H9 (cell line): ENCODE measurements at regions not wholly inside any gene's neighbourhood (a gene's known extent, or its start where the extent isn't known, plus 50 kb on each side); places are given as distances from the start of the nearest gene placed in this dataset.

Source experiments
- DNase-seq: peaks from one replicate; pipeline ENCODE4 v3.0.0-alpha.2; 2017
- H2AFZ ChIP-seq: one replicate; pipeline ENCODE4 v1.6.1; 2013; ENCODE audit warnings: mild to moderate bottlenecking, low read length, control low read depth, moderate library complexity
- H2AK5ac ChIP-seq: 2 replicates; pipeline ENCODE4 v1.6.1; 2013; ENCODE audit warnings: low read length, control low read depth, mixed read lengths; ENCODE audit not compliant: insufficient read length
- H2BK120ac ChIP-seq: one replicate; pipeline ENCODE4 v1.6.1; 2013; ENCODE audit warnings: low read depth, mild to moderate bottlenecking, low read length, control low read depth, inconsistent platforms; ENCODE audit not compliant: poor library complexity, severe bottlenecking
- H2BK12ac ChIP-seq: 2 replicates; pipeline ENCODE4 v1.6.1; 2013; ENCODE audit warnings: low read length, control low read depth, mixed read lengths, low read depth; ENCODE audit not compliant: insufficient read length
- H2BK15ac ChIP-seq: 2 replicates; pipeline ENCODE4 v1.6.1; 2013; ENCODE audit warnings: low read depth, low read length, control low read depth
- H2BK20ac ChIP-seq: one replicate; pipeline ENCODE4 v1.6.1; 2013; ENCODE audit warnings: low read depth, mild to moderate bottlenecking, low read length, control low read depth, inconsistent platforms; ENCODE audit not compliant: poor library complexity, severe bottlenecking
- H2BK5ac ChIP-seq: 2 replicates; pipeline ENCODE4 v1.6.1; 2013; ENCODE audit warnings: low read length, control low read depth, mixed read lengths; ENCODE audit not compliant: insufficient read length
- H3K14ac ChIP-seq: 2 replicates; pipeline ENCODE4 v1.6.1; 2013; ENCODE audit warnings: low read length, control low read depth; ENCODE audit not compliant: insufficient read depth
- H3K18ac ChIP-seq: 2 replicates; pipeline ENCODE4 v1.6.1; 2013; ENCODE audit warnings: low read depth, mild to moderate bottlenecking, mixed read lengths, low read length, control low read depth; ENCODE audit not compliant: insufficient read length
- H3K23ac ChIP-seq: 2 replicates; pipeline ENCODE4 v1.6.1; 2013; ENCODE audit warnings: low read length, control low read depth, mixed read lengths, low read depth; ENCODE audit not compliant: insufficient read length
- H3K23me2 ChIP-seq: 2 replicates; pipeline ENCODE4 v1.6.1; 2013; ENCODE audit warnings: low read depth, mild to moderate bottlenecking, mixed read lengths, low read length, control low read depth; ENCODE audit not compliant: insufficient read length, poor library complexity, severe bottlenecking
- H3K27ac ChIP-seq: 2 replicates; pipeline ENCODE4 v1.5.1; 2013; ENCODE audit warnings: low read length, control low read depth, mixed read lengths, low read depth; ENCODE audit not compliant: insufficient read length
- H3K27me3 ChIP-seq: 2 replicates; pipeline ENCODE4 v1.6.1; 2013; ENCODE audit warnings: low read length, control low read depth, inconsistent platforms; ENCODE audit not compliant: insufficient read depth
- H3K4ac ChIP-seq: 2 replicates; pipeline ENCODE4 v1.6.1; 2013; ENCODE audit warnings: low read depth, mild to moderate bottlenecking, control low read depth, inconsistent platforms, low read length, moderate library complexity
- H3K4me1 ChIP-seq: 2 replicates; pipeline ENCODE4 v1.6.1; 2013; ENCODE audit warnings: low read length, control low read depth, inconsistent platforms; ENCODE audit not compliant: insufficient read depth
- H3K4me2 ChIP-seq: 2 replicates; pipeline ENCODE4 v1.6.1; 2013; ENCODE audit warnings: low read length, control low read depth, mixed read lengths; ENCODE audit not compliant: insufficient read length, insufficient read depth
- H3K56ac ChIP-seq: 2 replicates; pipeline ENCODE4 v1.6.1; 2013; ENCODE audit warnings: low read depth, mild to moderate bottlenecking, mixed read lengths, low read length, control low read depth; ENCODE audit not compliant: insufficient read length
- H3K79me1 ChIP-seq: 2 replicates; pipeline ENCODE4 v1.6.1; 2013; ENCODE audit warnings: low read depth, mild to moderate bottlenecking, moderate library complexity, low read length, control low read depth, inconsistent platforms; ENCODE audit not compliant: insufficient read depth, poor library complexity, severe bottlenecking
- H3K79me2 ChIP-seq: 2 replicates; pipeline ENCODE4 v1.6.1; 2013; ENCODE audit warnings: low read length, control low read depth, inconsistent platforms; ENCODE audit not compliant: insufficient read depth
- H3K9ac ChIP-seq: 2 replicates; pipeline ENCODE4 v1.6.1; 2013; ENCODE audit warnings: low read length, control low read depth, mixed read lengths; ENCODE audit not compliant: insufficient read length; ENCODE audit errors: extremely low read depth
- H3K9me3 ChIP-seq: one replicate; pipeline ENCODE4 v1.6.1; 2013; ENCODE audit warnings: low read depth, low read length, inconsistent platforms; ENCODE audit not compliant: control insufficient read depth
- H3T11ph ChIP-seq: one replicate; pipeline ENCODE4 v1.6.1; 2013; ENCODE audit warnings: mild to moderate bottlenecking, low read length, control low read depth, inconsistent platforms
- H4K20me1 ChIP-seq: one replicate; pipeline ENCODE4 v1.6.1; 2013; ENCODE audit not compliant: control insufficient read depth, insufficient read length, insufficient read depth
- H4K5ac ChIP-seq: 2 replicates; pipeline ENCODE4 v1.6.1; 2013; ENCODE audit warnings: low read depth, mild to moderate bottlenecking, mixed read lengths, low read length, control low read depth; ENCODE audit not compliant: insufficient read length
- H4K8ac ChIP-seq: replicated peaks from 2 replicates; pipeline ENCODE4 v1.6.1; 2013; ENCODE audit warnings: low read length, control low read depth, mixed read lengths, low read depth; ENCODE audit not compliant: insufficient read length
- H4K91ac ChIP-seq: 2 replicates; pipeline ENCODE4 v1.6.1; 2013; ENCODE audit warnings: low read depth, mild to moderate bottlenecking, moderate library complexity, mixed read lengths, low read length, control low read depth; ENCODE audit not compliant: insufficient read length
- H3K27ac Mint-ChIP-seq, 3 experiments: 2 replicates in 2 of 3; 3 replicates in 1 of 3; pipeline ENCODE4 v1.8.0; 2020 to 2021; ENCODE audit warnings: mixed read lengths in 3 of 3, mild to moderate bottlenecking in 1 of 3, moderate library complexity in 1 of 3
- H3K27me3 Mint-ChIP-seq: 2 replicates; pipeline ENCODE4 v1.8.0; 2021; ENCODE audit warnings: low read depth, mild to moderate bottlenecking, moderate library complexity, mixed read lengths
- H3K36me3 Mint-ChIP-seq, 3 experiments: 2 replicates in 2 of 3; 3 replicates in 1 of 3; pipeline ENCODE4 v1.8.0; 2020 to 2021; ENCODE audit warnings: low read depth in 3 of 3, mixed read lengths in 3 of 3; ENCODE audit not compliant: insufficient read depth in 1 of 3
- H3K4me1 Mint-ChIP-seq, 2 experiments: 2 replicates each; pipeline ENCODE4 v1.8.0; 2020; ENCODE audit warnings: mixed read lengths in 2 of 2
- H3K4me3 Mint-ChIP-seq, 2 experiments: 2 replicates in 1 of 2; 3 replicates in 1 of 2; pipeline ENCODE4 v1.8.0; 2020 to 2021; ENCODE audit warnings: mild to moderate bottlenecking in 2 of 2, mixed read lengths in 2 of 2, moderate library complexity in 1 of 2
- H3K9me3 Mint-ChIP-seq, 2 experiments: 2 replicates in 1 of 2; 3 replicates in 1 of 2; pipeline ENCODE4 v1.8.0; 2020; ENCODE audit warnings: mild to moderate bottlenecking in 2 of 2, mixed read lengths in 2 of 2, moderate library complexity in 1 of 2
- WGBS: extraction: QIAGEN DNeasy Blood & Tissue Kit; methylation state at CpG from one replicate; pipeline ENCODE4 v1.1.7; 2013; ENCODE audit warnings: missing lambda C conversion rate, low lambda C conversion rate, mixed read lengths; ENCODE audit not compliant: insufficient read length; ENCODE audit errors: extremely low coverage; 5-methylcytosine and 5-hydroxymethylcytosine counted together
- TF ChIP-seq, protein P1 (sequence below): fragments of 200-600 bp; sonication (generic); conservative IDR thresholded peaks from 3 replicates; pipeline ENCODE4 v1.8.0; 2021; ENCODE audit warnings: antibody characterized with exemption, mild to moderate bottlenecking

DNA sequence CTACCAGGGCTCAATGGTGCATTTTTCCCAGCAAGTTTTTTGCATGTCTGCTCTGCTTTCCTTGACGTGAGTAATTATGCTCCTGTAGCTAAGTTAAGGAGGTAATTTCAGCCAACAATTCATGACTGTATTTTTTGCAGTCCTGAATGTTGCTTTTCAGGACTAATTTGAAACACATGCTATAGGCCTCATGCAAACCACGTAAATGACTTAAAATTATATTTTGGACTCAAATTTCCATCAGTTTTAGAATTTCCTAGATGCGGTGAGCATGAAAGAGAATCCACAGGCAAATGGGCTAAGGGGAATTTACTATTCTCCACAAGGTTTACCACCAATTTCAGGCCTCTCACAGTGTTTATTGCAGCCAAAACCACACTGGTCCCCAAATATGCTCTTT is 589.9 kb upstream of the LRRTM1 start:
- Histone ChIP-seq H2BK20ac (no peak overlapping the region), H2BK15ac (no peak overlapping the region), H2AK5ac (no peak overlapping the region), H3K14ac (no peak overlapping the region), H3K56ac (no peak overlapping the region), H2BK120ac (no peak overlapping the region), H3K4ac (no peak overlapping the region), H3K9ac (no peak overlapping the region), H4K91ac (no peak overlapping the region), H3K9me3 (no peaks in the 10 kb centered on the region), H2BK12ac (no peak overlapping the region), H3K4me2 (no peak overlapping the region), H2BK5ac (no peak overlapping the region), H3K23me2 (no peaks in the 10 kb centered on the region), H4K8ac (no peak overlapping the region), H3K79me2 (no peaks in the 10 kb centered on the region), H3K27me3 (no peaks in the 10 kb centered on the region), H3K27ac (no peak overlapping the region), H3K79me1 (no peaks in the 10 kb centered on the region), H3K4me1 (no peaks in the 10 kb centered on the region; the same call in 1 of the 2 replicates), H3K23ac (no peak overlapping the region), H2AFZ (no peak overlapping the region), H3T11ph (no peak overlapping the region), H4K5ac (no peak overlapping the region), H3K18ac (no peak overlapping the region), H4K20me1 (no peaks in the 10 kb centered on the region)
- no peaks in the 10 kb centered on the region for H3K36me3 Mint-ChIP-seq
- TF ChIP-seq, protein P1, sequence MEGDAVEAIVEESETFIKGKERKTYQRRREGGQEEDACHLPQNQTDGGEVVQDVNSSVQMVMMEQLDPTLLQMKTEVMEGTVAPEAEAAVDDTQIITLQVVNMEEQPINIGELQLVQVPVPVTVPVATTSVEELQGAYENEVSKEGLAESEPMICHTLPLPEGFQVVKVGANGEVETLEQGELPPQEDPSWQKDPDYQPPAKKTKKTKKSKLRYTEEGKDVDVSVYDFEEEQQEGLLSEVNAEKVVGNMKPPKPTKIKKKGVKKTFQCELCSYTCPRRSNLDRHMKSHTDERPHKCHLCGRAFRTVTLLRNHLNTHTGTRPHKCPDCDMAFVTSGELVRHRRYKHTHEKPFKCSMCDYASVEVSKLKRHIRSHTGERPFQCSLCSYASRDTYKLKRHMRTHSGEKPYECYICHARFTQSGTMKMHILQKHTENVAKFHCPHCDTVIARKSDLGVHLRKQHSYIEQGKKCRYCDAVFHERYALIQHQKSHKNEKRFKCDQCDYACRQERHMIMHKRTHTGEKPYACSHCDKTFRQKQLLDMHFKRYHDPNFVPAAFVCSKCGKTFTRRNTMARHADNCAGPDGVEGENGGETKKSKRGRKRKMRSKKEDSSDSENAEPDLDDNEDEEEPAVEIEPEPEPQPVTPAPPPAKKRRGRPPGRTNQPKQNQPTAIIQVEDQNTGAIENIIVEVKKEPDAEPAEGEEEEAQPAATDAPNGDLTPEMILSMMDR: no peak
- no peak overlapping the region for H3K27ac Mint-ChIP-seq
- H3K27me3 Mint-ChIP-seq: no peaks in the 10 kb centered on the region
- H3K4me3 Mint-ChIP-seq: no peak overlapping the region
- DNase-seq: no peak
- H3K4me1 Mint-ChIP-seq: peaks cover 11% of the 10 kb centered on the region in 2 experiments; a peak in 3 of 4 replicates
- H3K9me3 Mint-ChIP-seq: no peaks in the 10 kb centered on the region
- no CpG with 5 or more reads among the region's 3 CpGs for WGBS
